H1 (cell line): ENCODE measurements at regions not wholly inside any gene's neighbourhood (a gene's known extent, or its start where the extent isn't known, plus 50 kb on each side); places are given as distances from the start of the nearest gene placed in this dataset.

Experiments
- CTCF ChIA-PET: fragments of 300-600 bp; sonication (Branson Sonifier 250); formaldehyde crosslinking; loops from one replicate; lab custom pipeline; 2021; ENCODE audit not compliant: partially characterized antibody; lab: Charles Lee
- POLR2A ChIA-PET: fragments of 300-600 bp; sonication (Branson Sonifier 250); formaldehyde crosslinking; loops from one replicate; lab custom pipeline; 2021; ENCODE audit warnings: inconsistent platforms; ENCODE audit not compliant: partially characterized antibody; lab: Charles Lee
- DNase-seq, 2 experiments: peaks; one replicate each; pipeline versions ENCODE4 v3.0.0 to v3.0.0-alpha.2; 2010 to 2022; ENCODE audit warnings: low spot score in 2 of 2, low read depth in 1 of 2, mixed read lengths in 1 of 2
- FAIRE-seq: peaks from 2 replicates; lab custom pipeline; 2011; peaks lifted over from hg19 to GRCh38; lab: Jason Lieb, UNC
- H2AFZ ChIP-seq: 2 replicates; pipeline ENCODE4 v1.8.1; 2012; ENCODE audit warnings: low read length, inconsistent platforms
- H2AK5ac ChIP-seq: 2 replicates; pipeline ENCODE4 v1.6.1; 2013; ENCODE audit warnings: low read depth, low read length
- H2BK120ac ChIP-seq: replicated peaks from 2 replicates; pipeline ENCODE3; 2013; ENCODE audit warnings: low read depth, low read length, inconsistent platforms
- H2BK12ac ChIP-seq: 2 replicates; pipeline ENCODE4 v1.6.1; 2013; ENCODE audit warnings: low read depth, low read length
- H2BK15ac ChIP-seq: 2 replicates; pipeline ENCODE4 v1.6.1; 2013; ENCODE audit warnings: low read length
- H2BK20ac ChIP-seq: 2 replicates; pipeline ENCODE4 v1.6.1; 2013; ENCODE audit warnings: low read length
- H2BK5ac ChIP-seq: 2 replicates; pipeline ENCODE4 v1.6.1; 2013; ENCODE audit warnings: low read depth, low read length
- H3K14ac ChIP-seq: 2 replicates; pipeline ENCODE4 v1.6.1; 2013; ENCODE audit warnings: inconsistent platforms; ENCODE audit not compliant: insufficient read length
- H3K18ac ChIP-seq: 2 replicates; pipeline ENCODE4 v1.6.1; 2013; ENCODE audit warnings: low read length; ENCODE audit errors: extremely low read depth
- H3K23ac ChIP-seq: 2 replicates; pipeline ENCODE4 v1.6.1; 2013; ENCODE audit warnings: inconsistent platforms; ENCODE audit not compliant: insufficient read length
- H3K23me2 ChIP-seq: 2 replicates; pipeline ENCODE4 v1.6.1; 2013; ENCODE audit warnings: low read depth, low read length
- H3K27ac ChIP-seq: 2 replicates; pipeline ENCODE4 v1.6.1; 2011; ENCODE audit warnings: low read depth, low read length, inconsistent platforms
- H3K27me3 ChIP-seq, 4 experiments: replicated peaks in 1 of 4; 1 replicate in 1 of 4; 2 replicates in 3 of 4; pipeline versions ENCODE4 v1.6.1 to v1.8.1; 2011 to 2013; ENCODE audit warnings: low read length in 3 of 4, mild to moderate bottlenecking in 3 of 4, inconsistent platforms in 2 of 4, mixed read lengths in 2 of 4, moderate library complexity in 1 of 4; ENCODE audit not compliant: control insufficient read depth in 3 of 4, insufficient read depth in 3 of 4; ENCODE audit errors: extremely low read depth in 1 of 4
- H3K36me3 ChIP-seq, 4 experiments: 2 replicates each; pipeline versions ENCODE4 v1.6.1 to v1.8.1; 2011 to 2013; ENCODE audit warnings: mild to moderate bottlenecking in 4 of 4, low read length in 3 of 4, moderate library complexity in 2 of 4, control low read depth in 1 of 4, inconsistent platforms in 1 of 4; ENCODE audit not compliant: insufficient read depth in 4 of 4, control insufficient read depth in 2 of 4
- H3K4ac ChIP-seq: replicated peaks from 2 replicates; pipeline ENCODE3; 2013; ENCODE audit warnings: low read length, low read depth, mixed read lengths, inconsistent platforms; ENCODE audit not compliant: insufficient read length
- H3K4me1 ChIP-seq, 4 experiments: replicated peaks in 1 of 4; 1 replicate in 1 of 4; 2 replicates in 3 of 4; pipeline versions ENCODE4 v1.6.1 to v1.8.1; 2011 to 2013; ENCODE audit warnings: low read length in 3 of 4, inconsistent platforms in 2 of 4, mixed read lengths in 1 of 4; ENCODE audit not compliant: insufficient read depth in 4 of 4, control insufficient read depth in 3 of 4
- H3K4me2 ChIP-seq, 2 experiments: 2 replicates each; pipeline versions ENCODE4 v1.6.1 to v1.8.1; 2011 to 2013; ENCODE audit warnings: low read depth in 2 of 2, low read length in 2 of 2, control low read depth in 1 of 2, inconsistent platforms in 1 of 2, mild to moderate bottlenecking in 1 of 2; ENCODE audit not compliant: insufficient read depth in 1 of 2
- H3K4me3 ChIP-seq, 4 experiments: fragments of 200-600, 300-600 bp in 1 of 4; sonication (generic), shearing (Covaris generic), sonication (Bioruptor Twin) in 1 of 4; 2 replicates each; pipeline versions ENCODE4 v1.5.1 to v1.8.1; 2011 to 2016; ENCODE audit warnings: low read length in 4 of 4, low read depth in 3 of 4, control low read depth in 2 of 4, inconsistent platforms in 2 of 4, mild to moderate bottlenecking in 2 of 4, mixed read lengths in 1 of 4, moderate library complexity in 1 of 4; ENCODE audit not compliant: insufficient read depth in 2 of 4; ENCODE audit errors: extremely low read depth in 1 of 4
- H3K56ac ChIP-seq: replicated peaks from 2 replicates; pipeline ENCODE3; 2013; ENCODE audit warnings: low read depth, mild to moderate bottlenecking, mixed read lengths, low read length, inconsistent platforms; ENCODE audit not compliant: insufficient read length
- H3K79me1 ChIP-seq: 2 replicates; pipeline ENCODE4 v1.6.1; 2013; ENCODE audit warnings: low read depth, low read length, control low read depth
- H3K79me2 ChIP-seq, 2 experiments: 2 replicates each; pipeline versions ENCODE4 v1.6.1 to v1.8.1; 2012 to 2013; ENCODE audit warnings: low read length in 2 of 2, mild to moderate bottlenecking in 2 of 2, inconsistent platforms in 1 of 2; ENCODE audit not compliant: insufficient read depth in 2 of 2, control insufficient read depth in 1 of 2
- H3K9ac ChIP-seq, 4 experiments: replicated peaks in 1 of 4; 1 replicate in 1 of 4; 2 replicates in 3 of 4; pipeline versions ENCODE4 v1.6.1 to v1.8.1; 2011 to 2013; ENCODE audit warnings: low read depth in 3 of 4, low read length in 3 of 4, control low read depth in 2 of 4, mild to moderate bottlenecking in 2 of 4, moderate library complexity in 2 of 4, inconsistent platforms in 1 of 4; ENCODE audit errors: extremely low read depth in 1 of 4
- H3K9me3 ChIP-seq, 2 experiments: 2 replicates each; pipeline versions ENCODE4 v1.6.1 to v1.8.1; 2012 to 2013; ENCODE audit warnings: mild to moderate bottlenecking in 2 of 2, moderate library complexity in 2 of 2, control low read depth in 1 of 2, inconsistent platforms in 1 of 2, low read depth in 1 of 2, low read length in 1 of 2, mixed read lengths in 1 of 2; ENCODE audit not compliant: insufficient read depth in 2 of 2
- H4K20me1 ChIP-seq, 2 experiments: replicated peaks in 1 of 2; 2 replicates each; pipeline versions ENCODE3 to v1.8.1; 2011 to 2013; ENCODE audit warnings: inconsistent platforms in 2 of 2, low read length in 2 of 2, mild to moderate bottlenecking in 1 of 2; ENCODE audit not compliant: insufficient read depth in 2 of 2, control insufficient read depth in 1 of 2
- H4K5ac ChIP-seq: 2 replicates; pipeline ENCODE4 v1.6.1; 2013; ENCODE audit warnings: low read length, low read depth, mixed read lengths, inconsistent platforms; ENCODE audit not compliant: insufficient read length
- H4K8ac ChIP-seq: 2 replicates; pipeline ENCODE4 v1.8.0; 2013; ENCODE audit warnings: mild to moderate bottlenecking, moderate library complexity, low read length, inconsistent platforms; ENCODE audit not compliant: insufficient read depth; ENCODE audit errors: extremely low read depth
- H4K91ac ChIP-seq: replicated peaks from 2 replicates; pipeline ENCODE3; 2013; ENCODE audit warnings: low read length, mixed read lengths, inconsistent platforms; ENCODE audit not compliant: insufficient read length
- BCL11A ChIP-seq, 2 experiments: IDR thresholded peaks; one replicate each; pipeline ENCODE4 v1.6.1; 2011; ENCODE audit warnings: low read depth in 2 of 2, low read length in 2 of 2, mild to moderate bottlenecking in 2 of 2
- CHD1 ChIP-seq: IDR thresholded peaks from 2 replicates; pipeline ENCODE4 v1.6.1; 2012; ENCODE audit warnings: low read depth, low read length, improper control_type of control experiment
- EP300 ChIP-seq, 2 experiments: IDR thresholded peaks; 1 replicate in 1 of 2; 2 replicates in 1 of 2; pipeline ENCODE4 v1.6.1; 2011 to 2012; ENCODE audit warnings: low read depth in 2 of 2, low read length in 2 of 2, mild to moderate bottlenecking in 2 of 2, borderline replicate concordance in 1 of 2, inconsistent platforms in 1 of 2, moderate library complexity in 1 of 2
- FOSL1 ChIP-seq: IDR thresholded peaks from 2 replicates; pipeline ENCODE4 v1.6.1; 2011; ENCODE audit warnings: mild to moderate bottlenecking, low read depth, low read length, moderate library complexity; ENCODE audit not compliant: insufficient read depth
- HDAC6 ChIP-seq: IDR thresholded peaks from one replicate; pipeline ENCODE4 v1.7.1; 2012; ENCODE audit warnings: low read depth, mild to moderate bottlenecking, inconsistent platforms, low read length, moderate library complexity
- POLR2A ChIP-seq, 2 experiments: IDR thresholded peaks; 1 replicate in 1 of 2; 2 replicates in 1 of 2; pipeline ENCODE4 v1.6.1; 2011; ENCODE audit warnings: low read depth in 2 of 2, low read length in 2 of 2, mild to moderate bottlenecking in 2 of 2; ENCODE audit errors: control extremely low read depth in 1 of 2
- RAD21 ChIP-seq, 2 experiments: IDR thresholded peaks in 1 of 2; conservative IDR thresholded peaks in 1 of 2; 2 replicates each; pipeline ENCODE4 v1.6.1; 2011; ENCODE audit warnings: low read depth in 2 of 2, low read length in 2 of 2, improper control_type of control experiment in 1 of 2, inconsistent platforms in 1 of 2, mild to moderate bottlenecking in 1 of 2, moderate library complexity in 1 of 2
- SIN3A ChIP-seq, 2 experiments: IDR thresholded peaks in 1 of 2; conservative IDR thresholded peaks in 1 of 2; 2 replicates each; pipeline ENCODE4 v1.6.1; 2011 to 2012; ENCODE audit warnings: low read length in 2 of 2, improper control_type of control experiment in 1 of 2, low read depth in 1 of 2, mild to moderate bottlenecking in 1 of 2
- SIRT6 ChIP-seq: IDR thresholded peaks from one replicate; pipeline ENCODE4 v1.7.1; 2012; ENCODE audit warnings: low read length, inconsistent platforms
- SP2 ChIP-seq: IDR thresholded peaks from 2 replicates; pipeline ENCODE4 v1.6.1; 2012; ENCODE audit warnings: mild to moderate bottlenecking, low read length, inconsistent platforms
- WGBS, 2 experiments: shearing (Covaris generic) in 1 of 2; methylation state at CpG; one replicate each; pipeline versions ENCODE4 v1.1.6 to v1.1.7; 2013 to 2015; ENCODE audit warnings: low lambda C conversion rate in 2 of 2, mixed read lengths in 2 of 2, inconsistent platforms in 1 of 2, low coverage in 1 of 2, missing lambda C conversion rate in 1 of 2; ENCODE audit not compliant: insufficient replicate concordance in 2 of 2, insufficient coverage in 1 of 2, insufficient read length in 1 of 2; ENCODE audit errors: extremely low coverage in 1 of 2, missing lambda C conversion rate in 1 of 2; 5-methylcytosine and 5-hydroxymethylcytosine counted together

GRCh38 chr2:199677881-199678280 lies 173.1 kb downstream of the FTCDNL1 start:
- Histone ChIP-seq H4K5ac (no peak overlapping the region), H3K56ac (no peak overlapping the region), H3K27ac (no peak overlapping the region), H3K27me3 (no peaks in the 10 kb centered on the region), H2BK5ac (no peak overlapping the region), H3K36me3 (no peaks in the 10 kb centered on the region), H3K79me2 (no peaks in the 10 kb centered on the region), H2BK20ac (no peak overlapping the region), H3K79me1 (no peaks in the 10 kb centered on the region), H3K4me2 (no peak overlapping the region), H3K14ac (no peak overlapping the region), H3K4me1 (no peaks in the 10 kb centered on the region), H3K23me2 (no peaks in the 10 kb centered on the region), H2BK12ac (no peak overlapping the region), H2BK15ac (no peak overlapping the region), H3K18ac (no peak overlapping the region), H2AK5ac (no peak overlapping the region), H2BK120ac (no peak overlapping the region), H3K4ac (no peak overlapping the region), H4K20me1 (no peaks in the 10 kb centered on the region), H4K91ac (no peak overlapping the region), H2AFZ (no peak overlapping the region), H3K9me3 (no peaks in the 10 kb centered on the region), H3K23ac (no peak overlapping the region), H3K9ac (no peak overlapping the region), H3K4me3 (no peak overlapping the region), H4K8ac (no peak overlapping the region)
- TF ChIP-seq SIRT6 (no peak), RAD21 (IDR thresholded peaks at IDR 0.05 in 1 of 2, conservative IDR thresholded peaks at IDR 0.05 in 1 of 2; ENCODE audit: low read depth in 2 of 2, low read length in 2 of 2) (no peak), HDAC6 (no peak), SP2 (no peak), FOSL1 (no peak), EP300 (IDR thresholded peaks at IDR 0.05; ENCODE audit: borderline replicate concordance in 1 of 2, low read depth in 2 of 2, low read length in 2 of 2) (no peak), SIN3A (conservative IDR thresholded peaks at IDR 0.05 in 1 of 2, IDR thresholded peaks at IDR 0.05 in 1 of 2; ENCODE audit: low read depth in 1 of 2, low read length in 2 of 2) (no peak), BCL11A (IDR thresholded peaks at IDR 0.05; ENCODE audit: low read depth in 2 of 2, low read length in 2 of 2) (no peak), POLR2A (IDR thresholded peaks at IDR 0.05; ENCODE audit: control extremely low read depth in 1 of 2, low read depth in 2 of 2, low read length in 2 of 2) (no peak), CHD1 (no peak)
- FAIRE-seq = no peak
- DNase-seq = no peak
- WGBS, 2 experiments = 94% methylated on average over 4 of the region's 4 CpGs; no CpG with 5 or more reads in 1 of the 2 experiments
- POLR2A ChIA-PET = no interaction called here
- CTCF ChIA-PET = interaction anchor here (0.6 kb wide), 1 partner anchor 193 kb away, joined by 3 read pairs; no protein-coding TSS in a partner anchor
